Activated T-helper 2 cell treated with anti-CD3 and anti-CD28 coated beads, Interferon-gamma antibody, Interleukin-2, Interleukin-4, amounts not matched to agents 10 μg/mL and 5 μg/mL and 100 μg/mL, durations not matched to agents 14 hours and 24 hours and 36 hours (primary cell): ENCODE measurements at regions not wholly inside any gene's neighbourhood (a gene's known extent, or its start where the extent isn't known, plus 50 kb on each side); places are given as distances from the start of the nearest gene placed in this dataset.

Source experiments
- DNase-seq: peaks from one replicate; pipeline ENCODE4 v3.0.0; 2021; ENCODE audit warnings: low spot score
- H3K27ac Mint-ChIP-seq: one replicate; pipeline ENCODE4 v1.8.0; 2021; ENCODE audit warnings: mixed read lengths
- H3K27me3 Mint-ChIP-seq: one replicate; pipeline ENCODE4 v1.8.0; 2021; ENCODE audit warnings: low read depth, mixed read lengths
- H3K36me3 Mint-ChIP-seq: one replicate; pipeline ENCODE4 v1.8.0; 2021; ENCODE audit warnings: low read depth, mixed read lengths
- H3K4me1 Mint-ChIP-seq: one replicate; pipeline ENCODE4 v1.8.0; 2021; ENCODE audit warnings: low read depth, mixed read lengths
- H3K4me3 Mint-ChIP-seq: one replicate; pipeline ENCODE4 v1.8.0; 2021; ENCODE audit warnings: low read depth, mild to moderate bottlenecking, moderate library complexity, mixed read lengths
- H3K9me3 Mint-ChIP-seq: one replicate; pipeline ENCODE4 v1.8.0; 2021; ENCODE audit warnings: mixed read lengths
- intact Hi-C: fragments of 100-400 bp; cut with micrococcal nuclease; formaldehyde crosslinking; loops from one replicate; pipeline ENCODE4 v1.15.1; 2023

DNA sequence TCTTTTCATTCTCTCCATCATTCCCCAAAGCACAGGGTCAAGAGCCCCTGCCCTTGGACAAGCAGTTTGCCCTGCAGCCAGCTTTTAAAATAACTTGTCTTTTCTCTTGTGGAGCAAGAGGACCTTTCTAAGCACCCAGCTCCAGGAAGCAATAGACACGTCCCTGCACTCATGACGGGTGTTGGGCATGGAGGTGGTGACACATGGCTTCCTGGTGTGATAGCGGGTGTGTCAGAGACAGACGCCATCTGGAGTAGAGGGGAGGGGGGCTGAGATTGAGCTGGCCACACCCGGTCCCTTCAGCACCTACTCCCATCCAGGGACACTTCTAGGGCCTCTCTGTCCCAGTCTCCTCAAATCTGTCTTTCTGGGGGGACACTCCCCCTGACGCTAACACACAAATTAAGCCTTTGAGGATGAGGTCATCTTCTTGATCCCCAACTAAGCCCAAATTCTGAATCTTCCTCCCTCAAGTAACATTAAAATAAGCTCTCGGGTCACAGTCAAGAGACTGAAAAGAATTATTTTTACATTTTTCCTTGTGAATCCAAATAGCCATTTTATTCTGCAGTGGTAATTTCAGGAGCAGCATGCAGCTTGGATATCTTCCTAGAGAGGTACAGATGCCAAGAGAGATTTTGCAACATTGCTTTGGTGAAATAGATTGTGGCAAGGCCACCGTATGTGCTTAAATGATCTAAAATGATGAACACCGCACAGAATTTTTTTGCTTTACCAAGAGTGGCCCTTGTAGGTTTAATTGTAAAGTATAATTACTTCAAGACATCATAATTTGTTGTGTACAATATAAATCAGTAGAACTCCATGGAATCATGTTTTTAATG, 216.6 kb upstream of the IRX3 start:
- peaks cover 2% of the 10 kb centered on the region for H3K9me3 Mint-ChIP-seq
- no peak overlapping the region for H3K27ac Mint-ChIP-seq
- H3K4me3 Mint-ChIP-seq: no peak overlapping the region
- H3K36me3 Mint-ChIP-seq: no peaks in the 10 kb centered on the region
- no peak for DNase-seq
- intact Hi-C loops: no loop called here
- peaks cover 4% of the 10 kb centered on the region for H3K27me3 Mint-ChIP-seq
- H3K4me1 Mint-ChIP-seq: no peaks in the 10 kb centered on the region

DNA sequence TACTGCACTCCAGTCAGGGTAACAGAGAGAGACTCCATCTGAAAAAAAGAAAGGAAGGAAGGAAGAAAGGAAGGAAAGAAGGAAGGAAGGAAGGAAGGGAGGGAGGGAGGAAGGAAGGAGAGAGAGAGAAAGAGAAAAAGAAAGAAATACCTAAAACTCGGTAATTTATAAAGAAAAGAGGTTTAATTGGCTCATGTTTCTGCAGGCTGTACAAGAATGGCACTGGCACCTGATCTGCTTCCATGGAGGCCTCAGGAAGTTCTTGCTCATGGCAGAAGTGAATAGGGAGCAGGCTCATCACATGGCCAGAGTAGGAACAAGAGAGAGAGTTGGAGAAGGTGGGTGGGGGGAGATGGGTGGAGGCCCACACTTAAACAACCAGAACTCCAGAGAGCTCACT, 215.2 kb upstream of the IRX3 start:
- Mint-ChIP-seq H3K27me3 (peaks cover 3% of the 10 kb centered on the region), H3K4me3 (no peak overlapping the region), H3K4me1 (no peaks in the 10 kb centered on the region), H3K27ac (no peak overlapping the region), H3K36me3 (no peaks in the 10 kb centered on the region), H3K9me3 (peaks cover 13% of the 10 kb centered on the region)
- intact Hi-C loops: no loop called here
- no peak for DNase-seq

DNA sequence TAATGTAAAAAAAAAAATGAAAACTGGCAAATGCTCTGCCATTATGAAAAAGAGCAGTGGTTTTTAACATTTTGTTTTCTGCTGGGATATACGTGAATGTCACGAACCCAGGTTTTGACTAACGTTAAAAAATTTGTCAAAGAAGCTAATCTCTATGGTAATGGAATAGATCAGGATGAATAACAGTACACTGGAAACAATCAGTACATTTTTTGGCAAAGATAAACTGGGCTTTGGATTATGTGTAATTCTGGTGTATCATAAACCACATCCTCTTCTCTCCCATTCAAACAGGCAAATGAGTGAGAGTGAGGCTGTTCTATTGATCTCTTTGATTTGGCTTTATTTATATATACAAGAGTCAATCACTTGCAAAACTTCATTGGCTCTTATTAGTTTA, 207.0 kb upstream of the IRX3 start:
- Mint-ChIP-seq H3K27ac (no peak overlapping the region), H3K36me3 (no peaks in the 10 kb centered on the region), H3K4me1 (no peaks in the 10 kb centered on the region), H3K9me3 (peaks cover 13% of the 10 kb centered on the region), H3K27me3 (no peaks in the 10 kb centered on the region), H3K4me3 (no peak overlapping the region)
- no peak for DNase-seq
- intact Hi-C loops: no loop called here

DNA sequence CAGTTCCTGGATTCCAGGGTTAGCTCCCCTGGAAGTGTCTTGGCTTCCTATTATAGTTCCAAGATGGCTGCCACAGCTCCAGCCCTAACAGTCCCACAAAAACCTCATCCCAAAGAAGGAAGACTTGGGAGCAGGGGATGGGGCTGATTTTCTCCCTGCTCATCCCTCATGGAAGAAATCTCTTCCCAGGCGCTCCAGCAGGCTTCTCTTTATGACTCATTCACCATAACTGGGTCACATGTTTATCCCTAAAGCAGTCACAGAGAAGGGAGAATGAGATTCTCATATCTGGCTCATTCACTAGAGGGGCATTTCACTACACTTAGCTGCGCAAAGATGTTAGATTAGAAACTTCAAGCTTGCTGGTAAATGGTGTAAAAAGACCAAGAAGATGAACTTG, 206.5 kb upstream of the IRX3 start:
- H3K36me3 Mint-ChIP-seq: no peaks in the 10 kb centered on the region
- no peak overlapping the region for H3K27ac Mint-ChIP-seq
- H3K27me3 Mint-ChIP-seq: no peaks in the 10 kb centered on the region
- peaks cover 10% of the 10 kb centered on the region for H3K9me3 Mint-ChIP-seq
- DNase-seq: no peak
- intact Hi-C loops: no loop called here
- no peak overlapping the region for H3K4me3 Mint-ChIP-seq
- H3K4me1 Mint-ChIP-seq: no peaks in the 10 kb centered on the region

DNA sequence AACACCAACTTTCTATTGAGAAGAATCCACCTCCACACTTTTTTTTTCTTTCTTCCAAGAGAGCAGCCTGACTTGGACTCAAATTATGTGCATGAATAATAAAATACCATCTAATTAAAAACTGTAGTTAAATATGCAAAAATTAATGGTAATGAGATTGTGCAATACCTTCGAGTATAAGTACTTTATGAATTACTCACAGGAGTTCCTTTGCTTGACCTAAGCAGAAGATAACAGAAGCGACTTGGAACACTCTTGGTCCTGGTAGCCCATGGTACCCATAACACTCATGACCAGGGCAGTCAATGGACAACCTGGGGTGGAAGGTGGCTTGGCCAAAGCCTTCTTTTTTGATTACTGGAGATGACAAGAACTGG, 203.5 kb upstream of the IRX3 start:
- H3K4me3 Mint-ChIP-seq: no peak overlapping the region
- H3K27me3 Mint-ChIP-seq: no peaks in the 10 kb centered on the region
- no peaks in the 10 kb centered on the region for H3K4me1 Mint-ChIP-seq
- DNase-seq: no peak
- H3K36me3 Mint-ChIP-seq: no peaks in the 10 kb centered on the region
- intact Hi-C loops: no loop called here
- H3K9me3 Mint-ChIP-seq: no peaks in the 10 kb centered on the region
- H3K27ac Mint-ChIP-seq: no peak overlapping the region

DNA sequence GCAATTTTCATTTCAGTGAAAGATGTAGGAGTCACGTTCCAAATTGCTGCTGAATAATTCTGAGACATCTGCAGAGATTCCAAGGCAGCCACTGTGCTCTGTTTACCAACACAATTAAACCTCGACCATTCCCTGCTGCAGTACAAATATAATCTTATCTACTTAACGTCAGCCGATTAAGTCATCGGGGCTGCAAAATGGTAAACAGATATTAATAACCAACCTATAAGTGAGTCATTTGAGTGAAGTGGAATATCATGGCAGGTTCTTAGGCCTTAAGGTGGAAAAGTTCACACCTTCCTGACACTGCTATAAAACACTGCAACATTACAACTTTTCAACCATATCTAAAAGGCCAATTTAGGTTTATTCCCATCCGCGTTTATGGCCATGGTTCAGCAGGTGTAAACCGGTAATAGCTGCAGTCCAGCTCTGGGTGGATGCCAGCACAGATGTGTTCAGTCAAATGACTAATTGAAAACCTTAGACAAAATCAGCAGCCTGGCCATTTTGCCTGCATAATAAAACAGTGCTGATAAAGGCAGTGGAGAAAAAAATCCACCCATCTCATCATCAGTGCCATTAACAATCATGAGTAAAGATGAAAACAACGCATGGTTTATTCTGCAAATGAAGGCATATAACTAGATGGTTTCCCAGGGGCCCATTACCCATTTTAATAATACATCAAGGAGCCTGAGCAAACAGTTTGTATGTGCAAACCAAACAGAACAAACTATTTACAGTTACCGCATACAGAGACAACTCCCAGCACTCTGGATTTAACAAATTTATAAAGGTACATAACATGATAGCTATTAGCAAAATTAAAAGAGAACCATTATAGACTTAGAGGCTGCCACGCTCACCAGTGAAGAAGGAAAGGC, 202.9 kb upstream of the IRX3 start:
- Mint-ChIP-seq H3K4me1 (no peaks in the 10 kb centered on the region), H3K4me3 (no peak overlapping the region), H3K27ac (no peak overlapping the region), H3K27me3 (no peaks in the 10 kb centered on the region), H3K36me3 (no peaks in the 10 kb centered on the region), H3K9me3 (no peaks in the 10 kb centered on the region)
- DNase-seq: no peak
- intact Hi-C loops: no loop called here

DNA sequence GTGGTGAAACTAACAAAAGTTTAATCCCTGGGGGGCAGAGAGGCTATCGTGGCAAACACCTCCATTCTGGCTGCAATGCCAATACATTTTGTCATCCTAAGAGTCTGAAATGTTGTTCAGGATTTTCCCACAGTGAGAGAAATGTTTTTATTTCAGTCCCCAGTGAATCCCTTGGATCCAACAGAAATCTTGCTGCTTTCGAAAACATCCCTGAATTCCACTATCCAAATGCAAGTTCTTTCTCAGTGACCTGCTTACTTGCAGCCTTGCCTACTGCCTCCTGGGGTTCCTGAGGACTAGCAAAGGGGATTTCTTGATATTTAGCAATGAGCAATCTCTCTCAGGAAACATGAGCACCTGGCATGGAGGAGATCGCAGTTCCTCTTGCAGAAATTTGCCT, 202.1 kb upstream of the IRX3 start:
- Mint-ChIP-seq H3K4me3 (no peak overlapping the region), H3K4me1 (no peaks in the 10 kb centered on the region), H3K9me3 (no peaks in the 10 kb centered on the region), H3K27ac (no peak overlapping the region), H3K27me3 (no peaks in the 10 kb centered on the region), H3K36me3 (no peaks in the 10 kb centered on the region)
- intact Hi-C loops: no loop called here
- no peak for DNase-seq

DNA sequence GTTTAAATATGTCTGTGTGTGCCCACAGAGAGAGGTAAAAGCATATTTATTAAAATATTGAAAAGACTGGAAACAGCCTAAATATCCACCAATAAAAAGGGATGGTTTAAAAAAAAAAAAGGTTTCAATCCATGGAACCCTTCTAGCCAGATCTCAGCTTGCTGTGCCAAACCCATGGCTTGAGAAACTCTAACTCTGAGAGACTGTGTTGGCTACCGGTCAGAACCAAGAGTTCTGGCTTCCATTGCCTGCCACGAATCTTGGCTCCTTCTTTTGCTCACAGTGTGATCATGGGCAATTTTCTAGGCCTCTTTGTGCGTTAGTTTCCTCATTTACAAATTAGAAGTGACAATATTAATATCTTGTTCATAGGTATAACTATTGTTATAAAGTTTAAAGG, 201.3 kb upstream of the IRX3 start:
- no peaks in the 10 kb centered on the region for H3K4me1 Mint-ChIP-seq
- H3K27me3 Mint-ChIP-seq: no peaks in the 10 kb centered on the region
- H3K4me3 Mint-ChIP-seq: no peak overlapping the region
- no peak overlapping the region for H3K27ac Mint-ChIP-seq
- DNase-seq: no peak
- H3K9me3 Mint-ChIP-seq: no peaks in the 10 kb centered on the region
- no peaks in the 10 kb centered on the region for H3K36me3 Mint-ChIP-seq
- intact Hi-C loops: no loop called here

DNA sequence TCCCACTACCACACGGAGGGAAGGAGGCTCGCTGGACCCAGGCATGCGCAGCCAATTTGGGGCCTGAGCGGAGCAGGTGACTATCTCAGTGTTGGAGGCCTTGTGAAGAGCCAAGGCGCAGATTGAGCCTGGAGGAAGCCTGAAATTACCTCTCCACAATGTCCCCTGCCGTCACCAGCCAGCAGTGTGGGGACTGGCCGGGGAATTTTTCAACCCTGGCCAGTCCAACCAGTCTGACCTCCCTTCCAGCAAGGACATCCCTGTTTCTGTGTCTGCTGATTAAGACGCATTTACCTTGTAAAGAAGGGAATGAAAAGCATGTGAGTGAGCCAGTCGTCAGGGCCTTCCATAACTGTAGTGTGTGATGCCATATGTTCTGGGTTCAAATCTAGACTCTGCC, 198.1 kb upstream of the IRX3 start:
- DNase-seq: no peak
- Mint-ChIP-seq H3K27me3 (no peaks in the 10 kb centered on the region), H3K36me3 (no peaks in the 10 kb centered on the region), H3K9me3 (no peaks in the 10 kb centered on the region), H3K4me3 (no peak overlapping the region), H3K4me1 (no peaks in the 10 kb centered on the region), H3K27ac (no peak overlapping the region)
- intact Hi-C loops: no loop called here

DNA sequence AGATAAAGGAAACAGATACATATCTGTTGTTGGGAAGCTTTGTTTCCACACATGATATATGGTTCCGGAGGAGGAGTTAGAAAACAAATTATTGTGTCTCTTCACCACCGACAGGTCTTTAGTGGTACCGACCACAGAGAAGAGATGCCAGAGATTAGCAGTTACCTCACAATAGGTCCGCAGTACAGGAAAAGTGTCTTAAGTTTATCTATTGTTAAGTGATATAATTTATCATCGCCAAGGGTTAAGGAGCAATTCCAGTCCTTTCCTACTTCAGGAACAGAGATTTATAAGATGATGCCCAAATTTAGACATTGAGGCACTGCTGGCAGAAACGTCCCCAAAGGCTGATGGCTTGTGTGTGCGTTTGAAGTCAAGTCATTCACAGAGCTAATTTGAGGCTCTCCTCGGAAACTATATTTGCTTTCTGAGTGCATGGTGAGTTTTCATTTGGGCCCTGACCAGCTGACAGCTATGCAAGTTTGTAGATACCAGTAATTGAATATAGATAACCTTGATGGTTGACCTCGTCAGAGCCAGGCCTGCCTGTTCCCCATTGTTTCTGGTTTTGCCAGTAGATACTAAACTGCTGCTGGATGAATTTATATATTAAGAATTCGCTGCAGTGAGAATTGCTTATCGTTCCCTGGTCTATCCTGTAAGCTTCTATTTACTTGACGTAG, 196.4 kb upstream of the IRX3 start:
- Mint-ChIP-seq H3K4me1 (no peaks in the 10 kb centered on the region), H3K27ac (no peak overlapping the region), H3K27me3 (no peaks in the 10 kb centered on the region), H3K9me3 (no peaks in the 10 kb centered on the region), H3K4me3 (no peak overlapping the region), H3K36me3 (no peaks in the 10 kb centered on the region)
- no peak for DNase-seq
- intact Hi-C loops: no loop called here

DNA sequence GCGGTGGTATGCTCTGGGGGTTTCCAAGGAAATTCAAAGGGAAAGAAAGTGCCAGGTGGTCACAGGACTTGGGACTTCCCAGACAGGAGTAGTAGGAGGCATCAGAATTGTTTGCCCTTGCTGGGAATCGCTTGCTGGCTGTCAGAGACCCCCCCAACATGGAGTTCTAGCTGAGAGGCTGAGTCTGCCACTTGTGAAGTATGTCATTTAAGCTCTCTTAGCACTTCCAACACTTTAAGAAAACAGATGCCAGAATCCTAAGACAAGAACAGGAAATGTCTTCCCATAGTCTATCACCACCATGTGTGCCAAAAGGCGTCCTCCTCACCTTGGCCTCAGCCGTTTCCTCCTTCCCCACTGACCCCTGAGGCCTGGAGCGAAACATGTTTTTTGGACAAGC, 193.8 kb upstream of the IRX3 start:
- intact Hi-C loops: no loop called here
- H3K9me3 Mint-ChIP-seq: no peaks in the 10 kb centered on the region
- no peak for DNase-seq
- no peak overlapping the region for H3K27ac Mint-ChIP-seq
- no peaks in the 10 kb centered on the region for H3K36me3 Mint-ChIP-seq
- no peaks in the 10 kb centered on the region for H3K4me1 Mint-ChIP-seq
- no peaks in the 10 kb centered on the region for H3K27me3 Mint-ChIP-seq
- no peak overlapping the region for H3K4me3 Mint-ChIP-seq

DNA sequence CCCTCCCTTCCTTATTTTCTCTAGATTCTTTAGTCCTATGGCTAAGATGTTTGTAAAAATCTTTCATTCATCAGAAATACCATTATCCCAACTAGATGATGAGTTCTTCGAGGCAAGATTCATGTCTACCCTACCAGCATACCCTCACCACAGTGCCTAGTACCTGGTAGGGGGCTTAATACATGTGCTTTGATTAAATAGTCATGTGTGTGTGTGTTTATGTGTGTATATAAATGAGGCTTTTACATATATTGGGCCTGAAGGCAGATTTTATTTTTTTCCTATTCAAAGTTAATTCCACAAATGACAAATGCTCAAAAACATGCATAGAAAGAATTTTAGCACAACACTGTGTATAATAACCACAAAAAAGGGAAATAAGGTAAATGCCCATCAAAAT, 193.0 kb upstream of the IRX3 start:
- no peaks in the 10 kb centered on the region for H3K27me3 Mint-ChIP-seq
- H3K4me1 Mint-ChIP-seq: no peaks in the 10 kb centered on the region
- no peaks in the 10 kb centered on the region for H3K9me3 Mint-ChIP-seq
- H3K27ac Mint-ChIP-seq: no peak overlapping the region
- intact Hi-C loops: no loop called here
- no peak for DNase-seq
- no peak overlapping the region for H3K4me3 Mint-ChIP-seq
- H3K36me3 Mint-ChIP-seq: no peaks in the 10 kb centered on the region

DNA sequence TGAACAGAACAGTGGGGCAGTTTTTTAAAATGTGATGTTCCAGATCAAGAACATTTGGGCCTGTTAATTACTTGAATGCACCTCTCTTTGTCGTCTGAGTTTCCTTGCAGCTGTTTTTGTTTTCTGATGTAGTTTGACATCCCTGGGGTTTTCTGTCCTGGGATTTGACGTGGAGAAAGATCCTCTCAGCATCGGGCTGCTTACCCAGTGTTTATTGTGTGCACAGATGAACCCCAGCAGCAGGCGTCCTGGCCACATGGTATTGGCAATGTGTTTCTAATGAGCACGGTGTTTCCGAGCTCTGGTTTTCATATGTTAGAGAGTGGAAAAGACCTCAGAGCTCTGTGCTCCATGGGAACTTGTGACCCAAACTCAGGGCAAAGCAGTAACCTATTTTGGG, 191.1 kb upstream of the IRX3 start:
- no peak overlapping the region for H3K4me3 Mint-ChIP-seq
- no peak for DNase-seq
- H3K27me3 Mint-ChIP-seq: no peaks in the 10 kb centered on the region
- H3K4me1 Mint-ChIP-seq: no peaks in the 10 kb centered on the region
- intact Hi-C loops: no loop called here
- H3K27ac Mint-ChIP-seq: no peak overlapping the region
- no peaks in the 10 kb centered on the region for H3K9me3 Mint-ChIP-seq
- no peaks in the 10 kb centered on the region for H3K36me3 Mint-ChIP-seq
